Panc1 (cell line): ENCODE measurements at regions not wholly inside any gene's neighbourhood (a gene's known extent, or its start where the extent isn't known, plus 50 kb on each side); places are given as distances from the start of the nearest gene placed in this dataset.

Source experiments
- ATAC-seq: fragments of 200-7000 bp; cut with Tn5 transposase; 2 replicates; pipeline ENCODE4 v1.9.1; 2020; ENCODE audit warnings: mild to moderate bottlenecking, moderate library complexity
- BruUV-seq: library from RNA; stranded (reverse); fragments of 400-500 nt; replicated peaks from 2 replicates; lab custom pipeline; 2021; lab: Mats Ljungman, UMichigan
- CTCF ChIA-PET: fragments of 300-600 bp; sonication (Branson Sonifier 250); formaldehyde crosslinking; loops from one replicate; lab custom pipeline; 2022; ENCODE audit warnings: antibody characterized with exemption; lab: Charles Lee
- POLR2A ChIA-PET: fragments of 300-600 bp; sonication (Branson Sonifier 250); formaldehyde crosslinking; loops from one replicate; lab custom pipeline; 2022; ENCODE audit warnings: antibody characterized with exemption; lab: Charles Lee
- DNase-seq: peaks from one replicate; pipeline ENCODE4 v3.0.0-alpha.2; 2010; ENCODE audit warnings: low read depth, low spot score
- H3K27ac ChIP-seq: 2 replicates; pipeline ENCODE4 v1.5.1; 2011; ENCODE audit warnings: mild to moderate bottlenecking, low read length, inconsistent platforms
- H3K27me3 ChIP-seq: fragments of 200-500 bp; sonication (Bioruptor generic); 2 replicates; pipeline ENCODE4 v1.6.0; 2014; ENCODE audit warnings: low read length, inconsistent platforms; ENCODE audit not compliant: control insufficient read depth, insufficient read depth
- H3K36me3 ChIP-seq: fragments of 200-500 bp; sonication (Bioruptor generic); 2 replicates; pipeline ENCODE4 v1.5.1; 2014; ENCODE audit warnings: inconsistent platforms, mild to moderate bottlenecking, low read length, moderate library complexity; ENCODE audit not compliant: control insufficient read depth, insufficient read depth
- H3K4me1 ChIP-seq: 2 replicates; pipeline ENCODE4 v1.5.1; 2011; ENCODE audit warnings: inconsistent platforms, mild to moderate bottlenecking, low read length, moderate library complexity; ENCODE audit not compliant: control insufficient read depth, insufficient read depth
- H3K4me3 ChIP-seq, 2 experiments: 2 replicates each; pipeline ENCODE4 v1.5.1; 2011 to 2012; ENCODE audit warnings: low read depth in 2 of 2, low read length in 2 of 2, mild to moderate bottlenecking in 2 of 2, inconsistent platforms in 1 of 2, moderate library complexity in 1 of 2
- H3K9me3 ChIP-seq: fragments of 200-500 bp; sonication (Bioruptor generic); 2 replicates; pipeline ENCODE4 v1.5.1; 2014; ENCODE audit warnings: low read depth, mild to moderate bottlenecking, inconsistent platforms, low read length, moderate library complexity; ENCODE audit not compliant: control insufficient read depth, insufficient read depth
- POLR2AphosphoS5 ChIP-seq: IDR thresholded peaks from 2 replicates; pipeline ENCODE4 v1.6.1; 2012; ENCODE audit warnings: mild to moderate bottlenecking, low read depth, low read length, moderate library complexity
- SIN3A ChIP-seq: IDR thresholded peaks from 2 replicates; pipeline ENCODE4 v1.6.1; 2012; ENCODE audit warnings: low read depth, mild to moderate bottlenecking, low read length, moderate library complexity, borderline replicate concordance; ENCODE audit not compliant: insufficient read depth
- TCF7L2 ChIP-seq: IDR thresholded peaks from 2 replicates; pipeline ENCODE4 v1.6.1; 2011; ENCODE audit warnings: mild to moderate bottlenecking, low read depth, low read length, inconsistent platforms
- in situ Hi-C: cut with HindIII; loops from 2 replicates; pipeline ENCODE4 v1.10.0; 2016; ENCODE audit warnings: low sequenced_read_pairs, low pct_unique_long_range_greater_than_20kb
- intact Hi-C: fragments of 100-400 bp; cut with micrococcal nuclease; formaldehyde crosslinking; loops from one replicate; pipeline ENCODE4 v1.10.0; 2022; ENCODE audit not compliant: unreplicated experiment
- TF ChIP-seq, protein P1 (sequence below): fragments of 450-650 bp; IDR thresholded peaks from 2 replicates; pipeline ENCODE4 v1.5.1; 2017; ENCODE audit warnings: mild to moderate bottlenecking
- TF ChIP-seq, protein P2 (sequence below), 2 experiments: IDR thresholded peaks; 2 replicates each; pipeline ENCODE4 v1.6.1; 2011 to 2012; ENCODE audit warnings: low read depth in 2 of 2, control low read depth in 1 of 2, low read length in 1 of 2, mild to moderate bottlenecking in 1 of 2, moderate library complexity in 1 of 2; ENCODE audit not compliant: insufficient read depth in 1 of 2

DNA sequence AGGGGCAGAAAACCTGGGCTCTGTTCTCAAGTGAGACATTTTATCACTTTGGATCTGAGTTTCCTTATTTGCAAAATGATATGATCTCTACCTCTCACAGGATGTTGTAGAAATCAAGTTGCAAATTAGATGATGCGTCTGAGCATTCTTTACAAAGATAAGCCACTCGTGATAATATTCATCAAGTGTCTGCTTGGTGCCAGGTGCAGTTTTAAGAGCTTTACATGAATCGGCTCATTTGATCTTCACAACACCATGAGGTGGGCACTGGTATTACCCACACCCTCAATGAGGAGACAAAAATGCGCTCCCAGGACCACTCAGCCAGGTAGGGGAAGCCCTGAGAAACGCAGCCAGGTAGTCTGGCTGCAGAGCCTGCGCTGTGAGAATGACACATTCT, 59.1 kb upstream of the CA12 start:
- BruUV-seq, result no TSS peak
- in situ Hi-C loops (no loop called here), intact Hi-C loops (no loop called here)
- Histone ChIP-seq H3K27me3 (no peaks in the 10 kb centered on the region), H3K27ac (no peak overlapping the region), H3K4me1 (no peaks in the 10 kb centered on the region), H3K36me3 (no peaks in the 10 kb centered on the region), H3K9me3 (no peaks in the 10 kb centered on the region), H3K4me3 (no peak overlapping the region)
- TF ChIP-seq, protein P1, sequence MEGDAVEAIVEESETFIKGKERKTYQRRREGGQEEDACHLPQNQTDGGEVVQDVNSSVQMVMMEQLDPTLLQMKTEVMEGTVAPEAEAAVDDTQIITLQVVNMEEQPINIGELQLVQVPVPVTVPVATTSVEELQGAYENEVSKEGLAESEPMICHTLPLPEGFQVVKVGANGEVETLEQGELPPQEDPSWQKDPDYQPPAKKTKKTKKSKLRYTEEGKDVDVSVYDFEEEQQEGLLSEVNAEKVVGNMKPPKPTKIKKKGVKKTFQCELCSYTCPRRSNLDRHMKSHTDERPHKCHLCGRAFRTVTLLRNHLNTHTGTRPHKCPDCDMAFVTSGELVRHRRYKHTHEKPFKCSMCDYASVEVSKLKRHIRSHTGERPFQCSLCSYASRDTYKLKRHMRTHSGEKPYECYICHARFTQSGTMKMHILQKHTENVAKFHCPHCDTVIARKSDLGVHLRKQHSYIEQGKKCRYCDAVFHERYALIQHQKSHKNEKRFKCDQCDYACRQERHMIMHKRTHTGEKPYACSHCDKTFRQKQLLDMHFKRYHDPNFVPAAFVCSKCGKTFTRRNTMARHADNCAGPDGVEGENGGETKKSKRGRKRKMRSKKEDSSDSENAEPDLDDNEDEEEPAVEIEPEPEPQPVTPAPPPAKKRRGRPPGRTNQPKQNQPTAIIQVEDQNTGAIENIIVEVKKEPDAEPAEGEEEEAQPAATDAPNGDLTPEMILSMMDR, result no peak
- ChIA-PET CTCF (no interaction called here), POLR2A (no interaction called here)
- DNase-seq (no peak), ATAC-seq (no peak)

DNA sequence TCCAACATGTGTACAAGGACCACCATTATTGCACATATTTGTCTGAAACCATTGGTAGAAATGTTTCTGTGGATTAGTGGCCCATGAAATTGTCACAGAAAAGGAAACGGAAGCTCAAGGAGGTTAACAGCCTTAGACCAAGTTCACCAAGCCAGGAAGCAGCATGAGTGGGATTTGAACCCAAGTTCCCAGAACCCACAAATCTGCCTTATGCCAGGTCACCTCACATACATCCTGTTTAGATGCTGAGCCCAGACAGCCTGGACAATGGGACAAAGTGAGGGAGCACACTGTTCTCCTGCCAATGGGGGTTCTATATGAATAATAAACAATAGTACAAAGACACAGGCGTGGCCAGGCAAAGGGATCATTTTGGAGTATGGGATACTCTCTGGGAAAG, 59.6 kb upstream of the CA12 start:
- POLR2A ChIA-PET, result no interaction called here
- intact Hi-C loops, result no loop called here
- no TSS peak for BruUV-seq
- ATAC-seq, result no peak
- Histone ChIP-seq H3K9me3 (no peaks in the 10 kb centered on the region), H3K27me3 (no peaks in the 10 kb centered on the region), H3K4me1 (no peaks in the 10 kb centered on the region), H3K4me3 (no peak overlapping the region), H3K27ac (no peak overlapping the region), H3K36me3 (no peaks in the 10 kb centered on the region)
- no peak for DNase-seq
- CTCF ChIA-PET, result no interaction called here
- in situ Hi-C loops, result no loop called here
- TF ChIP-seq POLR2AphosphoS5 (no peak), SIN3A (no peak), TCF7L2 (no peak)
- TF ChIP-seq, protein P1, result no peak
- TF ChIP-seq, protein P2, sequence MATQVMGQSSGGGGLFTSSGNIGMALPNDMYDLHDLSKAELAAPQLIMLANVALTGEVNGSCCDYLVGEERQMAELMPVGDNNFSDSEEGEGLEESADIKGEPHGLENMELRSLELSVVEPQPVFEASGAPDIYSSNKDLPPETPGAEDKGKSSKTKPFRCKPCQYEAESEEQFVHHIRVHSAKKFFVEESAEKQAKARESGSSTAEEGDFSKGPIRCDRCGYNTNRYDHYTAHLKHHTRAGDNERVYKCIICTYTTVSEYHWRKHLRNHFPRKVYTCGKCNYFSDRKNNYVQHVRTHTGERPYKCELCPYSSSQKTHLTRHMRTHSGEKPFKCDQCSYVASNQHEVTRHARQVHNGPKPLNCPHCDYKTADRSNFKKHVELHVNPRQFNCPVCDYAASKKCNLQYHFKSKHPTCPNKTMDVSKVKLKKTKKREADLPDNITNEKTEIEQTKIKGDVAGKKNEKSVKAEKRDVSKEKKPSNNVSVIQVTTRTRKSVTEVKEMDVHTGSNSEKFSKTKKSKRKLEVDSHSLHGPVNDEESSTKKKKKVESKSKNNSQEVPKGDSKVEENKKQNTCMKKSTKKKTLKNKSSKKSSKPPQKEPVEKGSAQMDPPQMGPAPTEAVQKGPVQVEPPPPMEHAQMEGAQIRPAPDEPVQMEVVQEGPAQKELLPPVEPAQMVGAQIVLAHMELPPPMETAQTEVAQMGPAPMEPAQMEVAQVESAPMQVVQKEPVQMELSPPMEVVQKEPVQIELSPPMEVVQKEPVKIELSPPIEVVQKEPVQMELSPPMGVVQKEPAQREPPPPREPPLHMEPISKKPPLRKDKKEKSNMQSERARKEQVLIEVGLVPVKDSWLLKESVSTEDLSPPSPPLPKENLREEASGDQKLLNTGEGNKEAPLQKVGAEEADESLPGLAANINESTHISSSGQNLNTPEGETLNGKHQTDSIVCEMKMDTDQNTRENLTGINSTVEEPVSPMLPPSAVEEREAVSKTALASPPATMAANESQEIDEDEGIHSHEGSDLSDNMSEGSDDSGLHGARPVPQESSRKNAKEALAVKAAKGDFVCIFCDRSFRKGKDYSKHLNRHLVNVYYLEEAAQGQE (IDR thresholded peaks at IDR 0.05; ENCODE audit: insufficient read depth in 1 of 2, low read depth in 2 of 2, low read length in 1 of 2), result no peak

DNA sequence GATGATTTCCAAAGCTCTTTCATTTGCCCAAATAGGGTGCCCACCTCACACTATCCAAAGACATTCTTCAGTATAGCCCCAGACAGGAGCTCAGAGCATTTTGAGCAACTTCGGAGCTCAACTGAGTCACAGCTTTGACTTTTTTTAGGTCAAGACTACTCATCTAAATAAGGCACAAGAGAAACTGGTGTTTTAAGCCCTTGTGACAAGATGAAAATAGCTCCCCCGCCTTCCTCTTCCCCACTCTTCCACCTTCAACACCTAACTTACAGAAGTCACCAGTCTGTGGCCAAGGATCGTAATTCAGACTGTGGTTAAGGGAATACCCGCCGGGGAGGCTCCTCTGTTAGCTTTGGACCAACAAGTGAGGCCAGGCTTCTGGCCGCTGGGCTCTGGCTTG, 60.4 kb upstream of the CA12 start:
- CTCF ChIA-PET, result no interaction called here

More for the DNA sequence above, 60.4 kb upstream of the CA12 start:
- Histone ChIP-seq H3K4me3 (no peak overlapping the region), H3K27ac (no peak overlapping the region), H3K9me3 (no peaks in the 10 kb centered on the region), H3K36me3 (no peaks in the 10 kb centered on the region), H3K4me1 (no peaks in the 10 kb centered on the region), H3K27me3 (no peaks in the 10 kb centered on the region)
- TF ChIP-seq POLR2AphosphoS5, result no peak
- TF ChIP-seq TCF7L2, result no peak
- TF ChIP-seq, protein P2 (IDR thresholded peaks at IDR 0.05; ENCODE audit: insufficient read depth in 1 of 2, low read depth in 2 of 2, low read length in 1 of 2), result no peak
- no peak for TF ChIP-seq SIN3A
- TF ChIP-seq, protein P1, result no peak
- no peak for ATAC-seq
- POLR2A ChIA-PET, result no interaction called here
- intact Hi-C loops, result no loop called here
- DNase-seq, result no peak
- BruUV-seq, result no TSS peak
- in situ Hi-C loops, result no loop called here
